ENCODE measurements at regions not wholly inside any gene's neighbourhood (a gene's known extent, or its start where the extent isn't known, plus 50 kb on each side); places are given as distances from the start of the nearest gene placed in this dataset.

DNA sequence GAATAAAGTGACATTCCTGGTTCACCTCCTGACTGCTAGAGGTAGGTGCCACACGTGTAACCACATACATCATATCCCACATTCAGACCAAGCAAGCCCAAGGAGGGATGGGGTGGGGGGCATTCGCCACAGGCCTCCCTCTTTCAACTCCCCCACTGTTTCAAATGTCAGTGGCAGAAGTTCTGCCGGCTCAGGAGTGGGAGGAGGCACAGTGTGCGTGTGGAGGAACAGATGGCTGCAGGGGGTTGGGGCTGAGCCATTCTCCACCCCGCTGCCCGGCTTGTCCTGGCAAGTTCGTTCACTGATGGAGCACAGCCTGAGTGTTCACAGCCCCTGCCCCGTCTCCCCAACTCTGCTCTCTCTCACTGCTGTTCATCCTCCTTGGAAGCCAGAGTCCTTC is 75.4 kb upstream of the TANC1 start:
- ATAC-seq, result peak in 1 of 4 donors; percentile 12

DNA sequence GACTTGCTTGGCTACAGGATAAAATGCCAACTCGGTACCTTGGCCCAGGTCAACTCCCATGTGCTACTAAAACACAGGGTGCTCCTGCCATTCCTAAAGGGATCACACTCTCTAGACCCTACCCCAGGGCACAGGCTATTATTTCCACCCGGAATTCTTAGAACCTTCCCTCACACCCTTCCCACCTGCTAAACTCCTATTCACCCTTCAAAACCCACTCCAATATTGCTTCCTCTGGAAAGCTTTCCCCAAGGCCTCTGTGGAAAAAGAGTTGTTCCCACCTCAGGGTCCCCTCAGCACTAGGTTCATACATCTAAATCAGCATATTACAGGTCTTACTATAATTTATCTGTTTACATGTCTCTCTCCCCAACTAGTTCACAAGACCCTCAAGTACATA is 75.0 kb upstream of the TANC1 start:
- intact Hi-C loops (cut with DNase I), result no loop called here
- Histone ChIP-seq H3K4me1 (no peaks in the 10 kb centered on the region), H3K4me3 (no peak overlapping the region), H3K27ac (no peak overlapping the region), H3K36me3 (no peaks in the 10 kb centered on the region), H3K9me3 (no peaks in the 10 kb centered on the region), H3K27me3 (no peaks in the 10 kb centered on the region)
- ATAC-seq, result no peak
- 56% methylated on average over 2 of the region's 2 CpGs for WGBS (ENCODE audit: insufficient coverage, low coverage, low lambda C conversion rate, missing lambda C conversion rate)
- no peak for DNase-seq
- TF ChIP-seq, protein P1, sequence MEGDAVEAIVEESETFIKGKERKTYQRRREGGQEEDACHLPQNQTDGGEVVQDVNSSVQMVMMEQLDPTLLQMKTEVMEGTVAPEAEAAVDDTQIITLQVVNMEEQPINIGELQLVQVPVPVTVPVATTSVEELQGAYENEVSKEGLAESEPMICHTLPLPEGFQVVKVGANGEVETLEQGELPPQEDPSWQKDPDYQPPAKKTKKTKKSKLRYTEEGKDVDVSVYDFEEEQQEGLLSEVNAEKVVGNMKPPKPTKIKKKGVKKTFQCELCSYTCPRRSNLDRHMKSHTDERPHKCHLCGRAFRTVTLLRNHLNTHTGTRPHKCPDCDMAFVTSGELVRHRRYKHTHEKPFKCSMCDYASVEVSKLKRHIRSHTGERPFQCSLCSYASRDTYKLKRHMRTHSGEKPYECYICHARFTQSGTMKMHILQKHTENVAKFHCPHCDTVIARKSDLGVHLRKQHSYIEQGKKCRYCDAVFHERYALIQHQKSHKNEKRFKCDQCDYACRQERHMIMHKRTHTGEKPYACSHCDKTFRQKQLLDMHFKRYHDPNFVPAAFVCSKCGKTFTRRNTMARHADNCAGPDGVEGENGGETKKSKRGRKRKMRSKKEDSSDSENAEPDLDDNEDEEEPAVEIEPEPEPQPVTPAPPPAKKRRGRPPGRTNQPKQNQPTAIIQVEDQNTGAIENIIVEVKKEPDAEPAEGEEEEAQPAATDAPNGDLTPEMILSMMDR (IDR thresholded peaks at IDR 0.05), result no peak
- no peak for TF ChIP-seq POLR2A (IDR thresholded peaks at IDR 0.05)

More for the DNA sequence above, 75.4 kb upstream of the TANC1 start:
- WGBS (ENCODE audit: insufficient coverage, low coverage, low lambda C conversion rate, missing lambda C conversion rate), result 42% methylated on average over 2 of the region's 8 CpGs
- H3K36me3 ChIP-seq, result no peaks in the 10 kb centered on the region
- DNase-seq, result no peak
- no peaks in the 10 kb centered on the region for H3K4me1 ChIP-seq
- intact Hi-C loops (cut with DNase I), result no loop called here
- H3K9me3 ChIP-seq, result no peaks in the 10 kb centered on the region
- H3K27ac ChIP-seq, result no peak overlapping the region
- H3K27me3 ChIP-seq, result no peaks in the 10 kb centered on the region
- TF ChIP-seq POLR2A (IDR thresholded peaks at IDR 0.05), result no peak
- TF ChIP-seq, protein P1 (IDR thresholded peaks at IDR 0.05), result no peak
- H3K4me3 ChIP-seq, result no peak overlapping the region

DNA sequence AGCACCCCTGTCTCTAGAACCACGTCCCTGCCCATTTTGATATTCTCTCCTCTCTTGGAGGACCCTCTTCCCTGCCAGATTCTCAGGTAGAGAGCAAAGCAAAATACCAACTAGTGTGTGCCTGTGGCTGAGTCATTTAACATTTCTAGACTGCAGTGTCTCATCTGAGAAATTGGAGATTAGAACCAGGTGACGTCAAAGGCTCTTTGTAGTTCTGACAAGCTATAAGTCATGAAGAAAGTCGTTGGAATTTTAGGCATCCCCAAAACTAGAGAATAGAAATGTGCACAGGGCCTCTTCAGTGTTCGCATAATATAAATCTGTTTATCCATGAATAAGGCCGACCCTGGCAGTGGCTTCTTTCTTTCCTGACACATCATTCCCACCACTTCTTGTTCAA is 74.4 kb upstream of the TANC1 start:
- WGBS (ENCODE audit: insufficient coverage, low coverage, low lambda C conversion rate, missing lambda C conversion rate), result 67% methylated on average over 5 of the region's 5 CpGs
- TF ChIP-seq POLR2A (IDR thresholded peaks at IDR 0.05), result no peak
- TF ChIP-seq, protein P1 (IDR thresholded peaks at IDR 0.05), result no peak

DNA sequence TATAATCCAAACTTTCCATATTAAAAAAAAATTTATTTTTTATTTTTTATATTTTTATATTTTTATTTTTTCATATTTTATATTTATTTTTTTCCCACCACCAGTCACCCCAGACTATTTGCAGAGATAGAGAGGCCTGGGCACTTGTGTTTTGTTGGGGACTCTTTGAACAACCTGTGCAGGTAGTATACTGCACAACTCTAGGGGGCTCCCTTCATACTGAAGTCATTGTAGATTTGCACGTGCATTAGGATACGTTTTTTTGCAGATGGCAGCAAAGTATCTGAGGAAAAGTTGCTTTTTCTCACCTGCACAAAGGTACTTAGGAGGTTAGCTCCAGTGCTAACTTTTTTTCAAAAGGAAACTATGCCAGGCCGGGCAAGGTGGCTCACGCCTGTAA is 73.9 kb upstream of the TANC1 start:
- intact Hi-C loops (cut with DNase I), result no loop called here
- TF ChIP-seq, protein P1 (IDR thresholded peaks at IDR 0.05), result no peak
- TF ChIP-seq POLR2A (IDR thresholded peaks at IDR 0.05), result no peak
- no peaks in the 10 kb centered on the region for H3K36me3 ChIP-seq
- H3K9me3 ChIP-seq, result no peaks in the 10 kb centered on the region
- H3K27me3 ChIP-seq, result no peaks in the 10 kb centered on the region
- no peak overlapping the region for H3K27ac ChIP-seq
- no peak for DNase-seq
- WGBS (ENCODE audit: insufficient coverage, low coverage, low lambda C conversion rate, missing lambda C conversion rate), result 74% methylated on average over 4 of the region's 4 CpGs
- no peaks in the 10 kb centered on the region for H3K4me1 ChIP-seq
- no peak for ATAC-seq
- H3K4me3 ChIP-seq, result no peak overlapping the region

More for the DNA sequence above, 74.4 kb upstream of the TANC1 start:
- no peaks in the 10 kb centered on the region for H3K27me3 ChIP-seq
- H3K27ac ChIP-seq, result no peak overlapping the region
- H3K36me3 ChIP-seq, result no peaks in the 10 kb centered on the region
- intact Hi-C loops (cut with DNase I), result no loop called here
- ATAC-seq, result no peak
- H3K4me3 ChIP-seq, result no peak overlapping the region
- H3K4me1 ChIP-seq, result no peaks in the 10 kb centered on the region
- no peaks in the 10 kb centered on the region for H3K9me3 ChIP-seq
- DNase-seq, result no peak

DNA sequence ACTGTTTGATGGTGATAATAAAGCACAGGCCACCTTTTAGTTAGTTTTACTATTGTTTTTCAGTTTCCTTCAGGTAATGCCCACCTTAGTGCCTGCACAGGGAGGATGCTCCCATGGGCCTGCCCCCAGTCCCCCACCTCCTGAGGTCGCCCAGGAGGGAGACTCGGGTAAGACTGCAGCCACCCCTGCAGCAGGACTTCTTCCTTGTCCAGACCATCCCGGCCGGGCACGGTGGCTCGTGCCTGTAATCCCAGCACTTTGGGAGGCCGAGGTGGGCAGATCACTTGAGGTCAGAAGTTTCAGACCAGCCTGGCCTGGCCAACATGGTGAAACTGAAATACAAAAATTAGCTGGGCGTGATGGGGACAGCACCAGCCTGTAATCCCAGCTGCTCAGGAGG is 68.1 kb upstream of the TANC1 start:
- TF ChIP-seq, protein P1 (IDR thresholded peaks at IDR 0.05), result no peak
- TF ChIP-seq POLR2A (IDR thresholded peaks at IDR 0.05), result no peak
- no peak overlapping the region for H3K4me3 ChIP-seq
- H3K27me3 ChIP-seq, result no peaks in the 10 kb centered on the region
- no peaks in the 10 kb centered on the region for H3K9me3 ChIP-seq
- DNase-seq (no peak), ATAC-seq (no peak)
- H3K4me1 ChIP-seq, result no peaks in the 10 kb centered on the region
- H3K27ac ChIP-seq, result no peak overlapping the region
- H3K36me3 ChIP-seq, result no peaks in the 10 kb centered on the region
- intact Hi-C loops (cut with DNase I), result loop anchor here in 1 of 2 donors (5.0 kb wide), 1 partner anchor 212 kb away; no protein-coding TSS in a partner anchor
- WGBS (ENCODE audit: insufficient coverage, low coverage, low lambda C conversion rate, missing lambda C conversion rate), result 48% methylated on average over 3 of the region's 8 CpGs

Data from right lobe of liver (tissue), 6 donors.